HL-60/S4 treated with retinoic acid at 250 ng/mL for 4 days and 3 days (cell line): ENCODE measurements at regions not wholly inside any gene's neighbourhood (a gene's known extent, or its start where the extent isn't known, plus 50 kb on each side); places are given as distances from the start of the nearest gene placed in this dataset.
"Not testable (repeated sequence)": the region's sequence is repeated elsewhere in the genome, so short reads cannot be mapped to it uniquely, and the experiment has no call there.

Experiments used
- in situ Hi-C: fragments of 300-500 bp; cut with MboI; formaldehyde crosslinking; loops from 2 replicates; pipeline ENCODE4 v1.7.0; 2022; ENCODE audit warnings: low sequenced_read_pairs

- in situ Hi-C loops: no loop called here
Measured at GRCh38 chr22:27594474-27595134, 207.0 kb downstream of the MN1 start.

GRCh38 chr22:27596133-27596870 is 205.3 kb downstream of the MN1 start:
- in situ Hi-C loops: no loop called here

- in situ Hi-C loops: no loop called here
Measured at GRCh38 chr22:27597703-27598444, 203.7 kb downstream of the MN1 start.

GRCh38 chr22:27598792-27599191 is 202.8 kb downstream of the MN1 start:
- in situ Hi-C loops: no loop called here

GRCh38 chr22:27601195-27601594 is 200.4 kb downstream of the MN1 start:
- in situ Hi-C loops: no loop called here

GRCh38 chr22:27602390-27602789 is 199.2 kb downstream of the MN1 start:
- in situ Hi-C loops: no loop called here

GRCh38 chr22:27603111-27603799 is 198.3 kb downstream of the MN1 start:
- in situ Hi-C loops: no loop called here

GRCh38 chr22:27603800-27604144 is 197.8 kb downstream of the MN1 start:
- in situ Hi-C loops: no loop called here

GRCh38 chr22:27605390-27605789 is 196.2 kb downstream of the MN1 start:
- in situ Hi-C loops: no loop called here

- in situ Hi-C loops: not testable (repeated sequence)
Measured at GRCh38 chr22:27607750-27608149, 193.8 kb downstream of the MN1 start.

- in situ Hi-C loops: no loop called here
Measured at GRCh38 chr22:27609451-27609888, 192.1 kb downstream of the MN1 start.

- in situ Hi-C loops: loop anchor here (10.0 kb wide), 1 partner anchor 55 kb away; no protein-coding TSS in a partner anchor
Measured at GRCh38 chr22:27610164-27610563, 191.4 kb downstream of the MN1 start.

- in situ Hi-C loops: loop anchor here (10.0 kb wide), 1 partner anchor 56 kb away; no protein-coding TSS in a partner anchor
Measured at GRCh38 chr22:27610863-27611786, 190.4 kb downstream of the MN1 start.

- in situ Hi-C loops: loop anchor here (10.0 kb wide), 1 partner anchor 57 kb away; no protein-coding TSS in a partner anchor
Measured at GRCh38 chr22:27612115-27612514, 189.4 kb downstream of the MN1 start.

- in situ Hi-C loops: loop anchor here (10.0 kb wide), 1 partner anchor 59 kb away; no protein-coding TSS in a partner anchor
Measured at GRCh38 chr22:27613099-27614005, 188.2 kb downstream of the MN1 start.

GRCh38 chr22:27614006-27614649 is 187.4 kb downstream of the MN1 start:
- in situ Hi-C loops: loop anchor here (10.0 kb wide), 1 partner anchor 59 kb away; no protein-coding TSS in a partner anchor

- in situ Hi-C loops: loop anchor here (10.0 kb wide), 1 partner anchor 60 kb away; no protein-coding TSS in a partner anchor
Measured at GRCh38 chr22:27614650-27615007, 186.9 kb downstream of the MN1 start.

- in situ Hi-C loops: loop anchor here (10.0 kb wide), 1 partner anchor 61 kb away; no protein-coding TSS in a partner anchor
Measured at GRCh38 chr22:27615408-27615807, 186.1 kb downstream of the MN1 start.
